GM19455 (cell line): ENCODE measurements at regions not wholly inside any gene's neighbourhood (a gene's known extent, or its start where the extent isn't known, plus 50 kb on each side); places are given as distances from the start of the nearest gene placed in this dataset.

Experiments
- ATAC-seq: cut with Tn5 transposase; IDR thresholded peaks from one replicate; pipeline ENCODE4 v1.9.1; 2021; ENCODE audit not compliant: unreplicated experiment

DNA sequence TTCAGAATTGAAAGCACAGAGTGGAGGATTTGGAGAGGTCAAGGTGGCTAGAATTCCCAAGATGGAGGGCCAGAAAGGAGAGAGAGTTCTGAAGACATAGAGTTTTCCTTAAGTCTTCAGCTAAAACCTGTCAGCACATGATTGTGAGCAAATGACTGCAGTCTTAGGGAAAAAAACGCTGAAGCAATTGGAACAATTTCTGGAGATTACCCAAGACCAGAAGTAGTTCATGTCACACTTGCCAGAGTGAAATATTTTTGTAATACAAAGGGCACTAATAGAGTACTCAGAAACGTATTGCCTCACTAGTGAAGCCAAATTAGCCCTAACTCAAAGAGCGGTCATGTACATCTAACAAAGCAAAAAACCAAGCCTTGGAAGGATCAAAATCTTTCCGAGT is 541.3 kb upstream of the MARCKS start:
- no peak for ATAC-seq

DNA sequence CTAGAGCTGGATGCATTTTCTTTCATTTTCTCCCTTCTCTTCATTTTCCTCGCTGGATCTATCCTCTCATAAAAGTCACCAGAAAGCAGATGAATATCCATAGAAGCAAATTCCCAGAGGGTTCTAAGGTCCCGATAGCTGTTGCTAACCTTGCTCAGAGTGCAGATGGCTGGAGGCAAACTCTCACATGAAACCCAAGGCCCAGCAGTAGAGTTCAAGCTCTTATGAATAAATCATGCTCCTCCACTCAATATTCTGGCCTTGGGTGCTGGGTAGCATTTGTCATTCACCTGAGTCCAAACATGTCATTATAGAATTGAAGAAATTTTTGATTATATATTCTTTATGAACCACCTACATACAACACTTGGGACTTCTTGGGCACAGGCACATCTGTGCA is 539.7 kb upstream of the MARCKS start:
- ATAC-seq = no peak

GRCh38 chr6:113317891-113318574 is 539.1 kb upstream of the MARCKS start:
- ATAC-seq = no peak

GRCh38 chr6:113318575-113318917 is 538.6 kb upstream of the MARCKS start:
- no peak for ATAC-seq

DNA sequence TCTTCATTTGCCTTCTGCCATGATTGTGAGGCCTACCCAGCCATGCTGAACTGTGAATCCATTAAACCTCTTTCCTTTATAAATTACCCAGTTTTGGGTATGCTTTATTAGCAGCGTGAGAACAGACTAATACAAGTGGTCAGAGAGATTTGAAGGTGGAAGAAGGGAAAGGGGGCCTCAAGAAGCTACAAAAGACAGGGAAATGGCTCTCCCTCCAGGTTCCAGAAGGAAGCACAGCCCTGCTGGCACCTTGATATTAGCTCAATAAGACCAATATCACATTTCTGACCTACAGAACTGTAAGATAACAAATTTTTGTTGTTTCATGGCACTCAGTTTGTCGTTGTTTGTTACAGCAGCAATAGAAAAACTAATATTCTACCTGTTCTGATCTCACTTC is 536.5 kb upstream of the MARCKS start:
- ATAC-seq = no peak

DNA sequence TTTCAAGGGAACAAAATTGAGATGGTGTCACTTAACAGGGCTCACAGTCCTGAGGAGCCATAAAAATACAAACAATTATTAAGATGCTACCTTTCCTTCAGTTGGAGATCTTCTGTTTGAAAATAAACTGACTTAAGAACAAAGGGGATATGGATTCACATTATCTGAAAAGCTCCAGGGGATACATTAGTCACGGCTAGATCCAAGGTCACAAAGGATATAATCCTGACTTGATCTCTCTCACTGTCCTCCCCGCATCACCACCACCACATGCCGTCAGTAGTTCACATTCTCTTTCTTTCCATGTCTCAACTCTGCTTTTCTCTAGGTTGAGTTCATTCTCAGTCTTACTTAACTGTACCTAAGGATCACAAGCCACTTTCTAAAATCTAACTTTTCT is 530.4 kb upstream of the MARCKS start:
- ATAC-seq = no peak

- no peak for ATAC-seq
These were observed 528.2 kb upstream of the MARCKS start for GRCh38 chr6:113328886-113329381.

GRCh38 chr6:113329942-113330635 is 527.1 kb upstream of the MARCKS start:
- no peak for ATAC-seq

- no peak for ATAC-seq
These were observed 526.6 kb upstream of the MARCKS start for GRCh38 chr6:113330636-113330946.

DNA sequence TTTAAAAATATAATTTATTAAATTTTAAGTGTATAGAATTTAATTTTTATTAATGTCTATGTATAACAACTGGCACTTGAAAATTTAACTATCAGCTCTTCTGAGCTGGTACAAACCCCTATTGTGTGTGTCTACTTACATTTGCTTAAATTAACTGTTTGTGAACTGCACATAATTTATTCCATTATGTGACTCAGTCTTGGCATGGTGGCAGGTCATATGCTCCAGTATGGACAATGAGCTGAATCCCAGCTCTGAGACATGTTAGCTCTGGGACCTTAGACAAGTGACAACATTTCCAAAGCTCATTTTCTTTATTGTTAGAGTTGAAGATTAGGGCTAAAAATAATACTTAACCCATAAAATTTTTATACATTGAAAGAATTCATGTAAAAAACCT is 526.1 kb upstream of the MARCKS start:
- ATAC-seq = no peak

DNA sequence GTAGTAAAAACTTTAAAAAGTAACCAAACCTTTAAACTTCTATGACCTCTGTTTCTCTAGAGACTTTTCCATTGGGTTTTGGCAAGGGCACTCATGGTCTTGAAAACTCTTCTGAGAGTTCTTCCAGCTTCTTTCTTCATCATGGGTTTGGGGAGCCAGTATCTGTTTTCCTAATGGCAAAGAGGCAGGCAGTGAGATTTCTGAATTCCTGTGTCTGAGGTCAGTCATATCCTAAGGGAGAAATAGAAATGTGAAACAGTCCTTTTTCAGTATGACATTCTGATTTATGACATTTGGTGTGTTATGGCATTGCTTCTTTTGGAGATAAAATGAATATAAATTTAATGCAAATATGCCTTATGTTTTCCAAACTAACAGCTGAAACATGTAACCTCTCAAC is 518.5 kb upstream of the MARCKS start:
- ATAC-seq = no peak

DNA sequence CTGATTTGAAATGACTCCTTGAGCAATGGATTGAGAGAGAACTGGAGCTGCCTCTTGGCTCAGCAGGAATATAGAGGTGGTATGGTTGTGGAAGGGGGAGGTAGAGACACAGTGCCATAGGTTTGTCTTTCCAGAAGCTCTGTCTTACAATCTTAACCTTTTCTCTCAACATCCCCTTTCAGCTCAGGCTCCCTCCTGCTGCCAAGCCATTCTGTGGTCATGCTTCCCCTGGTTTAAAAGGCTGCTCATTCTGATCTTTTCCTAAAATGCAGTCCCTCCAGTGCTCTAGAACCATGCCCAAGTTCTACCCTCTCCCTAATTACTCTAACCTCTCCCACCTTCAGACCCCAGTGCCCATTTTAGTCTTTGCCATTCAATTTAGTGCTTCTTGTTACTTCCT is 517.9 kb upstream of the MARCKS start:
- no peak for ATAC-seq

DNA sequence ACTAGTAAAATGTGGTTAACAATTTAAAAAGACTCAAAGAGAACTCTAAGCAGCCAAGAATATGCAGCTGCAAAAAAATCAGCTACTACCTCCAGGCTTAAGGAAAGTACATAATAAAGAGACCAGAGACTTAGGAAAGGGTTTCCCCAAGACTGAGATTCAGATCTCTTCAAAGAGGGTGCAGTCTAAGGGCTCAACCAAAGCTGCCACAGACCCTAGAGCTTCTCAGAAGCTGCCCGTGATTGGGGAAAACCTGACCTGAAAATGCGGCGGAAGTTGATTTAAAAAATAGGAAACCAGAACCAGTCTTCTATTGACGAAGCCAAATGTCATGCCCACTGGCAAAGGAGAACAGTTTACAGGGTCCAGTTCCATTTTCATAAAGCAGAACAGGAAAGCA is 516.8 kb upstream of the MARCKS start:
- peak; percentile 68 for ATAC-seq

- no peak for ATAC-seq
These were observed 513.2 kb upstream of the MARCKS start for GRCh38 chr6:113343940-113344339.

GRCh38 chr6:113344969-113345368 is 512.2 kb upstream of the MARCKS start:
- ATAC-seq = no peak

GRCh38 chr6:113347436-113347835 is 509.7 kb upstream of the MARCKS start:
- no peak for ATAC-seq

DNA sequence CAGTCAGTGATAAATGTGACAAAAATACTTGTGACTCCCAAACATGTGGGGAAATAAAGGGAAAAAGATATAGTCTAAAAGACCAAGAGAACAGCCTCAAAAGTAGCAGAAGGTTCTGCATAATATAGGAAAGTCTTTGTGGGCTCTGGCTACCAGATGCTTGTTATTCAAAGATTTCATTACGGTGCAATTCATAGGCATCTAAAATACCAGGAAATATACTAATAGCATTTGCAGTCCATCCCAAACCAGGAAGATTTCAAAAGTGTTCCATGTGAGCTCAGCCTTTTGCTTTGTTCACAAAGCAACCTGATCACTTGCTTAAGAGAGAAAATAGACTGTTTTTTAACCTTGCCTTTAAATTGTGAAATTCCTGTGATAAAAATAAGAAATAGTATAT is 506.7 kb upstream of the MARCKS start:
- ATAC-seq = no peak

- ATAC-seq = no peak
These were observed 505.8 kb upstream of the MARCKS start for GRCh38 chr6:113351173-113351834.

- no peak for ATAC-seq
These were observed 504.9 kb upstream of the MARCKS start for GRCh38 chr6:113352029-113352801.

DNA sequence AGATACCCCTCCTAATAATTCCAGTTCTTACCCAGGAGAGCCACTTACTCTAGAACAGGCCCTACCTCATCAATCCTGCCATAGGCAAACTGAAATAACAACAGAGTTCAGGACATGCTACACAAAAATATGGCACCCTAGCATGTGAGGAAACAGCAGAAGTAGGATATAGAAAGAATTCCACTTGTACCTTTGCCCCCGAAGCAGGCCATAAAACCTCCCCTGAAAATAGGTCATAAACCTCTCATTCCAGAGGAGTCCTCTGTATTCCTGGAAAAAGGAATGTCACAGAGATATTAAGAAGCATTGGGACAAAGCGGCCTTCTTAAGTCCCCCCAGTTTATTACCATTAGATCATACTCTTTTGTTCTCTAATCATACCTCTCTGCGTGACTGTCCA is 504.3 kb upstream of the MARCKS start:
- ATAC-seq = no peak

- ATAC-seq = no peak
These were observed 503.8 kb upstream of the MARCKS start for GRCh38 chr6:113353392-113353791.
